GM21619 (cell line): ENCODE measurements at regions not wholly inside any gene's neighbourhood (a gene's known extent, or its start where the extent isn't known, plus 50 kb on each side); places are given as distances from the start of the nearest gene placed in this dataset.

ENCODE experiments used
- ATAC-seq: cut with Tn5 transposase; IDR thresholded peaks from one replicate; pipeline ENCODE4 v1.9.1; 2021; ENCODE audit not compliant: unreplicated experiment

GRCh38 chr14:71482671-71483070 is 449.6 kb upstream of the RGS6 start:
- ATAC-seq, result no peak

DNA sequence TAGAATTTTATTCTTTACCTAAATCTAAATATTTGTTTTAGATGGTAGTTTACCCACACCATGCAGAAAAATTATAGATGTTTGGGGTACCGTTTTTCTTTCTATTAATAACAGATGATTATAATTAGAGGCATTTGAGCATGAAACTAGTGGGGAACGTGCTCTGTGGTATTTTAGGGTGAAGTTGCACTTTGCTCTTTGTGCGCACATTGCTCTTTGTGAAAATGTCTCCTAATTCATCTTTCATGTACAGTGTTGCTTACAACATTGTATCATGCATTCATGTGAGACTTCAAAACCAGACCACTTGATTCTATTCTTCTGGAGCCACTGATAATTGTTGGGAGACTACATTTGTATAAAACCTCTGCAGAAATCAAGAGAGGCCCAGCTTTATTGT is 449.1 kb upstream of the RGS6 start:
- no peak for ATAC-seq

DNA sequence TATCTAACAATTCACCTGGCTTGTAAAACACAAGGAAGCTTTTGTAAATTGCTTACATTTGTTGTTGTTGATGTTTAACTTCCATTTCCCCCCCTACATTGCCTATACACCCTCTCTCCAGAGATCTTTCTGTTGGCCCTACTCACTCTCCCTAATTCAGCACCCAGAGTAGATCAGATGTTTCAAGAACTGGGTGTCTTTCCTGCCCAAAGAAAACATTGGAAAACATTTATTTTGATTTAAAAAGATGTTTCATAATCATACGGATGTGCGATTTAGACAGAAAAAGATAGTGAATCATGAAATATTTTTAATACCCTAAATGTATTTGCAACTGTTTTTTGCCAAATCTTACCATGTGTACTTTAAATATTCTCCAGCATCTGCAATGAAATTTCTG is 446.4 kb upstream of the RGS6 start:
- no peak for ATAC-seq

- no peak for ATAC-seq
Measured at GRCh38 chr14:71486279-71486678, 445.9 kb upstream of the RGS6 start.

GRCh38 chr14:71487449-71487848 is 444.8 kb upstream of the RGS6 start:
- no peak for ATAC-seq

DNA sequence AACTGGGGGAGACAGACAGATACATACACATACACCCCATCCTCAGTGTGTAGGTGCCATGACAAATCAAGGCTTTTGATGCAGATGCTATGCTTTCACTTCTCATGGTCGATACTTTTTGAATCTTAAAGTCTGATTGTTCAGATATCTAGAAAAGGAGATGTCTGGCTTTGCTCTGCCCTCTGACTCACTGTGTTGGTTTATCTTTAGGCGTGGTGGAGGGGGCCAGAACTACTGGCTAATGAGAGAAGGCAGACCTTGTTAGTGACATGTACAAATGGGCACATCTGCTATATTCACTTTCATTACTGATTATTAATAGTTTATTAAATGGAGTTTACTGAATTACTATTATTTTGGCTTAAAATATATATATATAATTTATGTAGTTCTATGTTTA is 444.3 kb upstream of the RGS6 start:
- no peak for ATAC-seq

- no peak for ATAC-seq
Measured at GRCh38 chr14:71488703-71489191, 443.5 kb upstream of the RGS6 start.

GRCh38 chr14:71489742-71490141 is 442.5 kb upstream of the RGS6 start:
- no peak for ATAC-seq

DNA sequence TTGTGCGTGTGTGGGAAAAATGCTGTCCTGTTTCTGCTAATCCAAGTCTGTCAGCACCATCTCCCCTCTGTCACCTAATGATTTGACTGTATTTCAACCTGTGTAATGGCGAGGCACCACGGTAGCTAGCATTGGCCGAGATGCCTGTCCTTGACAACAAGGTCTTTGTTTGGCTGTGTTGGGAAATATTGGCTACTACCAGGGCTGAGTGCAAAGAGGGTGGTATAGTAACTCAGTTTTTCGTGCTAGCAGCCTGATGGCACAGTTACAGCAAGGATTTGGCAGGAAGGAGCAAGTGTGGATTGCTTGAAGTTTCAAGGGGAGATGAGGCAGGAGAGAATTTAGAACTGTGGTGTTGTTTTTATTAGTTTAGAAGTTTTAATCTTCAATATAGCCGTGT is 440.3 kb upstream of the RGS6 start:
- no peak for ATAC-seq

GRCh38 chr14:71492346-71492745 is 439.9 kb upstream of the RGS6 start:
- no peak for ATAC-seq

GRCh38 chr14:71497645-71498086 is 434.6 kb upstream of the RGS6 start:
- peak; percentile 78 for ATAC-seq

GRCh38 chr14:71498212-71498611 is 434.0 kb upstream of the RGS6 start:
- ATAC-seq, result peak; percentile 8

DNA sequence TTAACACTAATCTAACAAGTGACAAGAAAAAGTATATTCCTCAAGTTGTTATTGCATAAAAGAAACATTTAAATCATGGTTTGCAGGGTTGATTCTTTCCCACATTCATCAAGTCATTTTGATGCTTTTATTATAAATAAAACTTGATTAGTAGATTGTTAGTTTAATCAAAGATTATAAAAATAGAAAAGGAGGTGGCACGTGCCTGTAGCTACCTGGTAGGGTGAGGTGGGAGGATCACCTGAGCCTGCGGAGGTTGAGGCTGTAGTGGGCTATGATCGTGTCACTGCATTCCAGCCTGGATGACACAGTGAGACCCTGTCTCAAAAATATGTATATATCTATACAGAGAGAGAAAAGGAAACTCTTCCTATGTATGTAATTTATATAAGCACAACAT is 433.2 kb upstream of the RGS6 start:
- no peak for ATAC-seq

GRCh38 chr14:71507681-71508080 is 424.5 kb upstream of the RGS6 start:
- ATAC-seq, result no peak

DNA sequence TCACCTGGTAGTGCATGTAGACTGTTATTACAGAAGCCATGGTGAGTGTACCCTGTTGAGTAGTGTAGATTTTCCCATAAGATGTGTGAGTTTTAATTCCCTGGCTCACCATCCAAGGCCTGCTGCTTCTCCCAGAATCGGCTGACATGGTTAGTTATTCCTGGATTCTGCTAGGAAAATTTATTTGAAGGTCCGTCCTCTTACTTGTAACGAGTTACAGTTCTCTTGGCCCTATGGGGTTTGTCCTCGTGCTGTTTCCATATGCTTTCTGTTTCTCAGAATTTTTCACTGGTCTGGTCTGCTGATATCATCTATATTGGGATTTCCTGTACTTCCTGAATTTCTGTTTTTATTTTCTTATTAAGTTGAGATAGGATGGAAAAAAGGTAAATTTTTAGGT is 423.3 kb upstream of the RGS6 start:
- no peak for ATAC-seq

GRCh38 chr14:71511152-71511551 is 421.1 kb upstream of the RGS6 start:
- no peak for ATAC-seq

GRCh38 chr14:71514941-71515919 is 417.0 kb upstream of the RGS6 start:
- ATAC-seq, result no peak

GRCh38 chr14:71521238-71522135 is 410.7 kb upstream of the RGS6 start:
- ATAC-seq, result no peak

- ATAC-seq, result peak; percentile 80
Measured at GRCh38 chr14:71523630-71524319, 408.5 kb upstream of the RGS6 start.

- ATAC-seq, result peak; percentile 50
Measured at GRCh38 chr14:71524320-71524982, 407.8 kb upstream of the RGS6 start.
